GM19372 (cell line): ENCODE measurements at regions not wholly inside any gene's neighbourhood (a gene's known extent, or its start where the extent isn't known, plus 50 kb on each side); places are given as distances from the start of the nearest gene placed in this dataset.
"Not testable (repeated sequence)": the region's sequence is repeated elsewhere in the genome, so short reads cannot be mapped to it uniquely, and the experiment has no call there.

Experiments used
- ATAC-seq: cut with Tn5 transposase; IDR thresholded peaks from one replicate; pipeline ENCODE4 v1.9.1; 2021; ENCODE audit warnings: mild to moderate bottlenecking, low read depth, moderate library complexity; ENCODE audit not compliant: unreplicated experiment

- ATAC-seq: not testable (repeated sequence)
Measured at GRCh38 chr6:145111407-145111806, 623.9 kb downstream of the EPM2A start.

GRCh38 chr6:145112711-145113148 lies 622.6 kb downstream of the EPM2A start:
- no peak for ATAC-seq

GRCh38 chr6:145115638-145116037 lies 619.7 kb downstream of the EPM2A start:
- no peak for ATAC-seq

- no peak for ATAC-seq
Measured at GRCh38 chr6:145116591-145117178, 618.6 kb downstream of the EPM2A start.

- no peak for ATAC-seq
Measured at GRCh38 chr6:145118224-145118623, 617.1 kb downstream of the EPM2A start.

- ATAC-seq: no peak
Measured at GRCh38 chr6:145119081-145119480, 616.2 kb downstream of the EPM2A start.

GRCh38 chr6:145132709-145133108 lies 602.6 kb downstream of the EPM2A start:
- no peak for ATAC-seq

- ATAC-seq: no peak
Measured at GRCh38 chr6:145135702-145136101, 599.6 kb downstream of the EPM2A start.

GRCh38 chr6:145137425-145137824 lies 597.9 kb downstream of the EPM2A start:
- no peak for ATAC-seq

- no peak for ATAC-seq
Measured at GRCh38 chr6:145138469-145139139, 596.7 kb downstream of the EPM2A start.

GRCh38 chr6:145139140-145139850 lies 596.0 kb downstream of the EPM2A start:
- ATAC-seq: no peak

GRCh38 chr6:145139895-145140294 lies 595.4 kb downstream of the EPM2A start:
- no peak for ATAC-seq

GRCh38 chr6:145141572-145141971 lies 593.7 kb downstream of the EPM2A start:
- no peak for ATAC-seq

- no peak for ATAC-seq
Measured at GRCh38 chr6:145142958-145143357, 592.4 kb downstream of the EPM2A start.

GRCh38 chr6:145143379-145143778 lies 591.9 kb downstream of the EPM2A start:
- ATAC-seq: no peak

- ATAC-seq: no peak
Measured at GRCh38 chr6:145147559-145147958, 587.8 kb downstream of the EPM2A start.

- no peak for ATAC-seq
Measured at GRCh38 chr6:145147981-145148749, 587.2 kb downstream of the EPM2A start.

- ATAC-seq: no peak
Measured at GRCh38 chr6:145148776-145149175, 586.5 kb downstream of the EPM2A start.

- ATAC-seq: no peak
Measured at GRCh38 chr6:145151624-145152023, 583.7 kb downstream of the EPM2A start.

- ATAC-seq: no peak
Measured at GRCh38 chr6:145153495-145153894, 581.8 kb downstream of the EPM2A start.

- no peak for ATAC-seq
Measured at GRCh38 chr6:145155411-145155810, 579.9 kb downstream of the EPM2A start.
